RWPE2 (cell line): ENCODE measurements at regions not wholly inside any gene's neighbourhood (a gene's known extent, or its start where the extent isn't known, plus 50 kb on each side); places are given as distances from the start of the nearest gene placed in this dataset.

ENCODE experiments used
- ATAC-seq: fragments of 200-7000 bp; cut with Tn5 transposase; 3 replicates; pipeline ENCODE4 v1.9.1; 2021; ENCODE audit warnings: low read depth
- DNase-seq: peaks from one replicate; pipeline ENCODE4 v3.0.0-alpha.2; 2020; ENCODE audit warnings: low spot score
- H3K27ac ChIP-seq: fragments of 450-650 bp; 2 replicates; pipeline ENCODE4 v1.5.1; 2017; ENCODE audit warnings: mild to moderate bottlenecking; ENCODE audit not compliant: poor library complexity, severe bottlenecking
- H3K27me3 ChIP-seq: fragments of 250-450 bp; sonication (Bioruptor Pico); 2 replicates; pipeline ENCODE4 v1.5.1; 2021; ENCODE audit warnings: mild to moderate bottlenecking, moderate library complexity; ENCODE audit not compliant: insufficient read depth, poor library complexity, severe bottlenecking
- H3K36me3 ChIP-seq: fragments of 250-450 bp; sonication (Bioruptor Pico); 2 replicates; pipeline ENCODE4 v1.5.1; 2020; ENCODE audit warnings: low read depth, mild to moderate bottlenecking, moderate library complexity
- H3K4me1 ChIP-seq: fragments of 250-450 bp; sonication (Bioruptor Pico); 2 replicates; pipeline ENCODE4 v1.5.1; 2021; ENCODE audit warnings: mild to moderate bottlenecking, moderate library complexity; ENCODE audit not compliant: insufficient read depth, poor library complexity, severe bottlenecking
- H3K4me3 ChIP-seq: fragments of 250-450 bp; sonication (Bioruptor Pico); 2 replicates; pipeline ENCODE4 v1.5.1; 2021; ENCODE audit warnings: mild to moderate bottlenecking, moderate library complexity; ENCODE audit not compliant: severe bottlenecking
- H3K9me3 ChIP-seq: fragments of 250-450 bp; sonication (Bioruptor Pico); 2 replicates; pipeline ENCODE4 v1.5.1; 2021; ENCODE audit warnings: mild to moderate bottlenecking, moderate library complexity; ENCODE audit not compliant: severe bottlenecking
- TF ChIP-seq, protein P1 (sequence below): fragments of 450-650 bp; IDR thresholded peaks from one replicate; pipeline ENCODE4 v1.5.1; 2017; ENCODE audit warnings: mild to moderate bottlenecking, moderate library complexity; ENCODE audit not compliant: poor library complexity, severe bottlenecking

- no peak for ATAC-seq
- TF ChIP-seq, protein P1, sequence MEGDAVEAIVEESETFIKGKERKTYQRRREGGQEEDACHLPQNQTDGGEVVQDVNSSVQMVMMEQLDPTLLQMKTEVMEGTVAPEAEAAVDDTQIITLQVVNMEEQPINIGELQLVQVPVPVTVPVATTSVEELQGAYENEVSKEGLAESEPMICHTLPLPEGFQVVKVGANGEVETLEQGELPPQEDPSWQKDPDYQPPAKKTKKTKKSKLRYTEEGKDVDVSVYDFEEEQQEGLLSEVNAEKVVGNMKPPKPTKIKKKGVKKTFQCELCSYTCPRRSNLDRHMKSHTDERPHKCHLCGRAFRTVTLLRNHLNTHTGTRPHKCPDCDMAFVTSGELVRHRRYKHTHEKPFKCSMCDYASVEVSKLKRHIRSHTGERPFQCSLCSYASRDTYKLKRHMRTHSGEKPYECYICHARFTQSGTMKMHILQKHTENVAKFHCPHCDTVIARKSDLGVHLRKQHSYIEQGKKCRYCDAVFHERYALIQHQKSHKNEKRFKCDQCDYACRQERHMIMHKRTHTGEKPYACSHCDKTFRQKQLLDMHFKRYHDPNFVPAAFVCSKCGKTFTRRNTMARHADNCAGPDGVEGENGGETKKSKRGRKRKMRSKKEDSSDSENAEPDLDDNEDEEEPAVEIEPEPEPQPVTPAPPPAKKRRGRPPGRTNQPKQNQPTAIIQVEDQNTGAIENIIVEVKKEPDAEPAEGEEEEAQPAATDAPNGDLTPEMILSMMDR, result no peak
Measured at GRCh38 chr1:18018366-18018765, 89.2 kb upstream of the IGSF21 start.

GRCh38 chr1:18020021-18020817 lies 87.4 kb upstream of the IGSF21 start:
- H3K36me3 ChIP-seq, result no peaks in the 10 kb centered on the region
- TF ChIP-seq, protein P1, result no peak
- no peak overlapping the region for H3K4me3 ChIP-seq
- H3K4me1 ChIP-seq, result no peaks in the 10 kb centered on the region
- no peaks in the 10 kb centered on the region for H3K9me3 ChIP-seq
- peaks cover 34% of the 10 kb centered on the region for H3K27me3 ChIP-seq
- ATAC-seq, result no peak
- no peak for DNase-seq
- no peak overlapping the region for H3K27ac ChIP-seq

More at GRCh38 chr1:18018366-18018765, 89.2 kb upstream of the IGSF21 start:
- H3K4me3 ChIP-seq, result no peak overlapping the region
- DNase-seq, result no peak
- no peaks in the 10 kb centered on the region for H3K4me1 ChIP-seq
- H3K27me3 ChIP-seq, result peaks cover 34% of the 10 kb centered on the region
- H3K27ac ChIP-seq, result no peak overlapping the region
- H3K9me3 ChIP-seq, result no peaks in the 10 kb centered on the region
- no peaks in the 10 kb centered on the region for H3K36me3 ChIP-seq

DNA sequence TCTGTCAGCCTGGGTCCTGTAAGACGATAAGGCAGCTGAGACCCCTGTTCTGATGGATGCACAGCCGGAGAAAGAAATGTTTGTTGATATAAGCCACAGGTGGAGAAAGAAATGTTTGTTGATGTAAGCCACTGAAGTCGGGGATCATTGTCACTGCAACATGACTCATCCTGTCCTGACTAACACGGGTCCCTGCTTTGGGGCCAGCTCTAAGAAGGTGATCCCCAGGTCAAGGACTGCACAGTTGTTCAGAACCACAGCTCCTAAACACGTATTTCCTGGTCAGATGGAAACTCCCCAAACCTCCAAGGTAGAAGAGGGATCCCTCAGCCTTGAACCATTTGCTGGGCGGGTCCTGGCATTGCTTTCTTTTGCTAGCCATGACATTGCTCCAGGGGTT lies 86.4 kb upstream of the IGSF21 start:
- Histone ChIP-seq H3K4me3 (no peak overlapping the region), H3K27ac (no peak overlapping the region), H3K9me3 (no peaks in the 10 kb centered on the region), H3K36me3 (no peaks in the 10 kb centered on the region), H3K27me3 (peaks cover 34% of the 10 kb centered on the region), H3K4me1 (no peaks in the 10 kb centered on the region)
- TF ChIP-seq, protein P1, result no peak
- DNase-seq (no peak), ATAC-seq (no peak)

GRCh38 chr1:18032172-18032859 lies 75.3 kb upstream of the IGSF21 start:
- Histone ChIP-seq H3K4me1 (no peaks in the 10 kb centered on the region), H3K27ac (no peak overlapping the region), H3K4me3 (no peak overlapping the region), H3K27me3 (peaks cover 42% of the 10 kb centered on the region), H3K9me3 (no peaks in the 10 kb centered on the region), H3K36me3 (no peaks in the 10 kb centered on the region)
- TF ChIP-seq, protein P1, result no peak
- DNase-seq (no peak), ATAC-seq (no peak)
